ENCODE measurements at regions not wholly inside any gene's neighbourhood (a gene's known extent, or its start where the extent isn't known, plus 50 kb on each side); places are given as distances from the start of the nearest gene placed in this dataset.

DNA sequence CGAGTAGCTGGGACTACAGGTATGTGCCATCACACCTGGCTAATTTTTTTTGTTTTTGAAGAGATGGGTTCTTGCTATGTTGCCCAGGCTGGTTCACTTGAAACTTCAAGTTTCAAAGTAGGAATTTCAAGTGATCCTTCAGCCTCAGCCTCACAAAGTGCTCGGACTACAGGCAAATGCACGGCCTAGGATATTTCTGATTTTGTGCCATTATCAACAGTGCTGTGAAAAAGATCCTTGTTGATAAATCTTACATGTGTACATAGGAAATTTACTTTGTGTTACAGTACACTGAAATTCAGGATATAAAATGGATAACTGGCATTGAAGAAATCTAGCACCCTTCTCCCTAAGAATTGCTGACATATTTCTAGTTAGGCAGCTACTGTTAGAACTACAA lies 184.6 kb upstream of the PRDM1 start:
- no peak overlapping the region for H3K4me3 ChIP-seq (replicated peaks; ENCODE audit: low read depth, low read length)
- TF ChIP-seq, protein P1, sequence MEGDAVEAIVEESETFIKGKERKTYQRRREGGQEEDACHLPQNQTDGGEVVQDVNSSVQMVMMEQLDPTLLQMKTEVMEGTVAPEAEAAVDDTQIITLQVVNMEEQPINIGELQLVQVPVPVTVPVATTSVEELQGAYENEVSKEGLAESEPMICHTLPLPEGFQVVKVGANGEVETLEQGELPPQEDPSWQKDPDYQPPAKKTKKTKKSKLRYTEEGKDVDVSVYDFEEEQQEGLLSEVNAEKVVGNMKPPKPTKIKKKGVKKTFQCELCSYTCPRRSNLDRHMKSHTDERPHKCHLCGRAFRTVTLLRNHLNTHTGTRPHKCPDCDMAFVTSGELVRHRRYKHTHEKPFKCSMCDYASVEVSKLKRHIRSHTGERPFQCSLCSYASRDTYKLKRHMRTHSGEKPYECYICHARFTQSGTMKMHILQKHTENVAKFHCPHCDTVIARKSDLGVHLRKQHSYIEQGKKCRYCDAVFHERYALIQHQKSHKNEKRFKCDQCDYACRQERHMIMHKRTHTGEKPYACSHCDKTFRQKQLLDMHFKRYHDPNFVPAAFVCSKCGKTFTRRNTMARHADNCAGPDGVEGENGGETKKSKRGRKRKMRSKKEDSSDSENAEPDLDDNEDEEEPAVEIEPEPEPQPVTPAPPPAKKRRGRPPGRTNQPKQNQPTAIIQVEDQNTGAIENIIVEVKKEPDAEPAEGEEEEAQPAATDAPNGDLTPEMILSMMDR (IDR thresholded peaks at IDR 0.05; ENCODE audit: low read length, missing control alignments): no peak
- no peak for DNase-seq (ENCODE audit: low read depth)

- H3K4me3 ChIP-seq (replicated peaks; ENCODE audit: low read depth, low read length): no peak overlapping the region
- peak; percentile 3 for DNase-seq (ENCODE audit: low read depth)
- TF ChIP-seq, protein P1 (IDR thresholded peaks at IDR 0.05; ENCODE audit: low read length, missing control alignments): no peak
These were observed 185.8 kb upstream of the PRDM1 start for GRCh38 chr6:105900125-105900937.

DNA sequence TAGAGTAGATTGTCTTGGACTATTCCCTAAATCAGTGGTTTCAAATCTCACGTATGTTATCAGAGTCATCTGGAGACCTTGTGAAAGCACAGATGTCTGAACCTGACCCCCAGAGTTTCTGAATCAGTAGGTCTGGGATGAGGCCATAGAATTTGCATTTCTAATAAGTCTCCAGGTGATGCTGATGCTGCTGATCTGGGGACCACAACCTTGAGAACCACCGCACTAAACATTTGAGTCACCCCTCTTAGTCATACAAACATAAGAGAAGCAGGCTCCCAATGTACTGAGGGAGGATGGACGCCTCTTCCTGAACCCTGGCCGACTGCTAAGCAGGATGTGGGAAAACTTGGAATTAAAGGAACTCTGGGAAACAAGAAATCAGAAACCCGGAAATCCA lies 187.8 kb upstream of the PRDM1 start:
- no peak for DNase-seq (ENCODE audit: low read depth)
- H3K4me3 ChIP-seq (replicated peaks; ENCODE audit: low read depth, low read length): no peak overlapping the region
- TF ChIP-seq, protein P1 (IDR thresholded peaks at IDR 0.05; ENCODE audit: low read length, missing control alignments): no peak

DNA sequence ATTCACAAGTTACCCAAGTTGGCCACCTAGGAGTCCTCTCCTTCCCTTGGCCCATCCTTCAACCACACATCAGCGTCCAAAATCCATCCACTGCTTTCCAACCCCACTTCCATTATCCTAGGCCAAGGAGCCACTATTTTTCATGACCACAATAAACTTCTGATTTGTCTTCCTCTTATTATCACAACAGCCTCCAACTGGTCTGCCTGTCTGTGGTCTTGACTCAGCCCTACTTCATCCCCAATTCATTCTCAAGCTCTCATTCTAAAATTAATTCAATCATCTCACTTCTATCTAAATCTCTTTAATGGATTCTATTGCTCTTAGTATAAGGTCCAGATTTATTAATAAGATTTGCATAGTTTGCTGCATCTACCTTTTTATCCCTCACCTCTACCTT lies 189.0 kb upstream of the PRDM1 start:
- TF ChIP-seq, protein P1 (IDR thresholded peaks at IDR 0.05; ENCODE audit: low read length, missing control alignments): no peak
- no peak overlapping the region for H3K4me3 ChIP-seq (replicated peaks; ENCODE audit: low read depth, low read length)
- DNase-seq (ENCODE audit: low read depth): no peak

DNA sequence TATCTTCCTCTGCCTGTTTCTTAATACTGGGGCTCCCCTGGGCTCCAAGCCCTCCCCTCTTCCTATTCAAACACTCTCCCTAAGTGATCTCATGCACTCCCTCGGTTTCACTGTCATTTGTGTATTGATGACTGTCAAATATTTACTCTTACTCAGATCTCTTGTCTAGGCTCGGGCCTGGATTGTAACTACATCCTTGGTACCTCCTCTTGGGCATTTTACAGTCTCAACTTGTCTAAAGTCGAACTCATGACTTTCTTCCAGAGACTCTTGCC lies 189.4 kb upstream of the PRDM1 start:
- H3K4me3 ChIP-seq (replicated peaks; ENCODE audit: low read depth, low read length): no peak overlapping the region
- no peak for DNase-seq (ENCODE audit: low read depth)

DNA sequence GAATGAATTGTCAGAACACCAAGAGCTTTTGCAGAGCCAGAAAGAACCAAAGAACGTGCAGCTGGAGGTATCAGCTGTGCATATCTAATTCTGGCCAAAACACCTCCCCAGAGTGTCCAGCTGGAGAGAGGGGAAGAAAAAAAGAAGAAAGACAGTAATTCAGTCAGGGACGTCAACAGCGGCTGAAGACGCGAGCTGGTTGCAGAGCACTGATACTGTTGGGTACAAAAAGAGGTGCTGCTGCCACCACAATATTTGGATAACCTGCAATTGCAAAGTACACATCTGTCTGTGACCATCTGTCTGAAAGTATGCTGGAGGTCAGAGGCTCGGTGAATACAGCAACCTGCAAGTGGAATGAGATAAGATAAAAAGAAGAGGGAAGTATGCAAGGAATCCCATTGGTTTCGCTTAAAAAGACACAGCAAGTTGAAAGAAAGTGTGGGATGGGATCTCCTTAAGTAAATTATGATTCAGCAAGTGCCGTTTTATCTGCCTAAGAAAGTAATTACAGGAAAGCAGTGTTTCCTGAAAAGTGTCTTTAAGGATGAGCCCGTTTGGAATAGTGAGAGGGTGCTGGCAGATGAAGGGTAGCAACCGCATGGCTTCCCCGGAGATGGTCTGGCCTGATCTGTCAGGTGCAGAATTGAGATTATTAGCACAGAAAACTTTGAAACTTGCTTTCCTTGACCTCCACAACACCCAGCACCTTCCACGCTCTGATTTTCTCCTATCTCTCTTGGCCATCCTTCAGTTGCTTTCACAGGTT lies 189.9 kb upstream of the PRDM1 start:
- TF ChIP-seq, protein P1 (IDR thresholded peaks at IDR 0.05; ENCODE audit: low read length, missing control alignments): no peak
- H3K4me3 ChIP-seq (replicated peaks; ENCODE audit: low read depth, low read length): no peak overlapping the region
- DNase-seq (ENCODE audit: low read depth): no peak

More for the DNA sequence above, 189.4 kb upstream of the PRDM1 start:
- TF ChIP-seq, protein P1 (IDR thresholded peaks at IDR 0.05; ENCODE audit: low read length, missing control alignments): no peak

All from fibroblast of pulmonary artery (primary cell).